Stomach (tissue), 8 donors: ENCODE measurements at regions not wholly inside any gene's neighbourhood (a gene's known extent, or its start where the extent isn't known, plus 50 kb on each side); places are given as distances from the start of the nearest gene placed in this dataset.

Source experiments
- DNase-seq, 2 donors: peaks; one replicate each; pipeline versions ENCODE4 v3.0.0 to v3.0.0-alpha.2; 2013 to 2019
- H3K27ac ChIP-seq, 5 donors: fragments of 200-600 bp in 4 of 5; sonication (generic) in 4 of 5; one replicate each; pipeline ENCODE4 v1.5.1; 2013 to 2019; ENCODE audit warnings: mild to moderate bottlenecking in 1 of 5, moderate library complexity in 1 of 5
- H3K27me3 ChIP-seq, 3 donors: fragments of 200-600 bp; sonication (generic); one replicate each; pipeline ENCODE4 v1.5.1; 2017 to 2019; ENCODE audit warnings: mixed run types in 1 of 3
- H3K36me3 ChIP-seq, 4 donors: fragments of 200-600 bp; sonication (generic); 1 replicate in 3 of 4; 2 replicates in 1 of 4; pipeline ENCODE4 v1.5.1; 2016 to 2019
- H3K4me1 ChIP-seq, 4 donors: fragments of 200-600 bp; sonication (generic); one replicate each; pipeline ENCODE4 v1.5.1; 2016 to 2019
- H3K4me3 ChIP-seq, 4 donors: fragments of 200-600 bp; sonication (generic) in 3 of 4; one replicate each; pipeline ENCODE4 v1.5.1; 2016 to 2019; ENCODE audit warnings: mild to moderate bottlenecking in 1 of 4
- H3K9me3 ChIP-seq, 4 donors: fragments of 200-600 bp; sonication (generic); one replicate each; pipeline ENCODE4 v1.5.1; 2016 to 2019
- EP300 ChIP-seq: sonication (generic); formaldehyde crosslinking; IDR thresholded peaks from one replicate; pipeline ENCODE4 v1.6.1; 2017; ENCODE audit warnings: antibody characterized with exemption
- POLR2A ChIP-seq, 4 donors: fragments of 450-650 bp; IDR thresholded peaks; one replicate each; pipeline ENCODE4 v1.6.1; 2016; ENCODE audit warnings: antibody characterized with exemption in 4 of 4, control low read depth in 2 of 4, mild to moderate bottlenecking in 1 of 4, moderate library complexity in 1 of 4
- POLR2AphosphoS5 ChIP-seq, 3 donors: sonication (generic); formaldehyde crosslinking; IDR thresholded peaks; one replicate each; pipeline ENCODE4 v1.6.1; 2016; ENCODE audit warnings: antibody characterized with exemption in 3 of 3
- WGBS, 5 donors: extraction: QIAGEN DNeasy Blood & Tissue Kit in 3 of 5; methylation state at CpG; one replicate each; pipeline versions ENCODE4 v1.1.5 to v1.1.7; 2013 to 2018; 5-methylcytosine and 5-hydroxymethylcytosine counted together
- intact Hi-C: fragments of 100-400 bp; cut with DNase I; formaldehyde crosslinking; loops from one replicate; pipeline ENCODE4 v1.15.1; 2023; ENCODE audit warnings: low total_unique reads
- TF ChIP-seq, protein P1 (sequence below), 7 experiments: fragments of 450-650 bp in 4 of 7; fragments of 200-600 bp in 3 of 7; sonication (generic) in 3 of 7; IDR thresholded peaks; one replicate each; pipeline ENCODE4 v1.5.1; 2016 to 2019; ENCODE audit warnings: antibody characterized with exemption in 7 of 7, control low read depth in 2 of 7, mild to moderate bottlenecking in 1 of 7
- donor health status: healthy with polysubstance abuse.
- donor health status: Bipolar disorder and iron deficiency.
- donor health status: healthy.

DNA sequence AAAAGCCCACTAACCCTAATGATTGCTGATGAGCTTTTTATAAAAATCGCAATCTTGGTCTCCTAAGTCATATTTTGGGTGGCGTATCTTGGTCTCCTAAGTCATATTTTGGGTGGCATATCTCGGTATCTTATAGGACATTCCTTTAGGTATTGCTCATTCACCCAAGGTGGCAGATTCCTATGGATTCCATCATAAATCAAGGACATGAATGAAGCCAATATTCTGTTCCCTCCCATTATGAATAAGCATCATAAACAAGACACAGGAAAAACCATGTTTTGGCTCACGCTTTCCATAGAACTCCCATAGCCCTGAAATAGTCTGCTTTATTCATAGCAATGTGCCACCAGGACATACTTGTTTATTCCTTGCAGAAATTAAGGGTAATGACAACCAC lies 95.0 kb upstream of the CD99 start:
- Histone ChIP-seq H3K27ac (no peak overlapping the region), H3K4me1 (peaks cover 0 to 16% (median 8%) of the 10 kb centered on the region in 4 donors), H3K36me3 (peaks cover 0 to 25% (median 20%) of the 10 kb centered on the region in 4 donors), H3K27me3 (no peaks in the 10 kb centered on the region), H3K9me3 (no peaks in the 10 kb centered on the region), H3K4me3 (no peak overlapping the region)
- 93 to 98% (median 96%) methylated on average over 4 of the region's 4 CpGs for WGBS, 5 donors
- DNase-seq, result no peak
- intact Hi-C loops, result no loop called here
- TF ChIP-seq POLR2AphosphoS5 (IDR thresholded peaks at IDR 0.05), result no peak
- no peak for TF ChIP-seq POLR2A (IDR thresholded peaks at IDR 0.05)
- TF ChIP-seq, protein P1, sequence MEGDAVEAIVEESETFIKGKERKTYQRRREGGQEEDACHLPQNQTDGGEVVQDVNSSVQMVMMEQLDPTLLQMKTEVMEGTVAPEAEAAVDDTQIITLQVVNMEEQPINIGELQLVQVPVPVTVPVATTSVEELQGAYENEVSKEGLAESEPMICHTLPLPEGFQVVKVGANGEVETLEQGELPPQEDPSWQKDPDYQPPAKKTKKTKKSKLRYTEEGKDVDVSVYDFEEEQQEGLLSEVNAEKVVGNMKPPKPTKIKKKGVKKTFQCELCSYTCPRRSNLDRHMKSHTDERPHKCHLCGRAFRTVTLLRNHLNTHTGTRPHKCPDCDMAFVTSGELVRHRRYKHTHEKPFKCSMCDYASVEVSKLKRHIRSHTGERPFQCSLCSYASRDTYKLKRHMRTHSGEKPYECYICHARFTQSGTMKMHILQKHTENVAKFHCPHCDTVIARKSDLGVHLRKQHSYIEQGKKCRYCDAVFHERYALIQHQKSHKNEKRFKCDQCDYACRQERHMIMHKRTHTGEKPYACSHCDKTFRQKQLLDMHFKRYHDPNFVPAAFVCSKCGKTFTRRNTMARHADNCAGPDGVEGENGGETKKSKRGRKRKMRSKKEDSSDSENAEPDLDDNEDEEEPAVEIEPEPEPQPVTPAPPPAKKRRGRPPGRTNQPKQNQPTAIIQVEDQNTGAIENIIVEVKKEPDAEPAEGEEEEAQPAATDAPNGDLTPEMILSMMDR (IDR thresholded peaks at IDR 0.05), result no peak
- TF ChIP-seq EP300, result no peak

DNA sequence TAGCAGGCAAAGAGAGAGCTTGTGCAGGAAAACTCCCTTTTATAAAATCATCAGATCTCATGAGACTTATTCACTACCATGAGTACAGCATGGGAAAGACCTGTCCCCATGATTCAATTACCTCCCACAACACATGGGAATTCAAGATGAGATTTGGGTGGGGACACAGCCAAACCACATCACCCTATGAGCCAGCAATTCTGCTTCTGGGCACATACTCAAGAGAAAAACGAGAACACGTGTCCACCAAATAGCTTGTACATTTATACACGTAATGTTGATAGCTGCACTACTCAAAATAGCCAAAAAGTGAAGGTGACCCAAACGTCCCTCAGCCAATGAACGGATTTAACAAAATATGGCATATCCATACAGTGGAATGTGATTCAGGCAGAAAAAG lies 94.5 kb upstream of the DHRSX start:
- Histone ChIP-seq H3K9me3 (no peaks in the 10 kb centered on the region), H3K4me3 (no peak overlapping the region), H3K27ac (no peak overlapping the region), H3K4me1 (peaks cover 0 to 16% (median 8%) of the 10 kb centered on the region in 4 donors), H3K27me3 (no peaks in the 10 kb centered on the region), H3K36me3 (peaks cover 0 to 17% (median 12%) of the 10 kb centered on the region in 4 donors)
- 65 to 77% (median 72%) methylated on average over 5 of the region's 5 CpGs for WGBS, 5 donors
- no peak for DNase-seq
- TF ChIP-seq POLR2A (IDR thresholded peaks at IDR 0.05), result no peak
- TF ChIP-seq EP300, result no peak
- no peak for TF ChIP-seq POLR2AphosphoS5 (IDR thresholded peaks at IDR 0.05)
- TF ChIP-seq, protein P1 (IDR thresholded peaks at IDR 0.05), result no peak
- intact Hi-C loops, result no loop called here

DNA sequence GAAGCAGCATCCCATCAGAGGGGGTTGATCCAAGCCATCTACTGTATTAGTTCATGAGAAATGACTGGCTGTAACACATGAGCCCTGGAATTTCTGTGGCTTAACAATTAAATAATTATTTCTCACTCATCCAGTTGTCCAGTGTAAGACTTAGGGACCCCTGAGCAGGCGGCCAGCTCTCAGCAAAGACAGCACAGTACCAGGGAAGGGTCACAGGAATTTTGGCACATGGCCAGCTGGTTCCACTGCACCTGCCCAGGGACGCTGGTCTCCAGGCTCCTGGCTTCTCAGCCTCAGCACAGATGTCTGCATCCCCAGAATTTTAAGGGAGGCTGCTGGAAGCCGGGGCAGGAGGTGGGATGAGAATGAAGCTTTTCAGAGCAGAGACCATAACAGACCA lies 93.7 kb upstream of the DHRSX start:
- H3K4me3 ChIP-seq, result no peak overlapping the region
- H3K27ac ChIP-seq, result no peak overlapping the region
- H3K4me1 ChIP-seq, result peaks cover 0 to 16% (median 8%) of the 10 kb centered on the region in 4 donors
- no peaks in the 10 kb centered on the region for H3K9me3 ChIP-seq
- intact Hi-C loops, result loop anchor here (5.0 kb wide), 1 partner anchor 947 kb away; no protein-coding TSS in a partner anchor
- peaks cover 0 to 11% (median 11%) of the 10 kb centered on the region in 4 donors for H3K36me3 ChIP-seq
- WGBS, 5 donors, result 57 to 69% (median 65%) methylated on average over 3 of the region's 3 CpGs
- DNase-seq, result no peak
- TF ChIP-seq, protein P1 (IDR thresholded peaks at IDR 0.05), result no peak
- no peak for TF ChIP-seq EP300
- TF ChIP-seq POLR2AphosphoS5 (IDR thresholded peaks at IDR 0.05), result no peak
- no peak for TF ChIP-seq POLR2A (IDR thresholded peaks at IDR 0.05)
- no peaks in the 10 kb centered on the region for H3K27me3 ChIP-seq

DNA sequence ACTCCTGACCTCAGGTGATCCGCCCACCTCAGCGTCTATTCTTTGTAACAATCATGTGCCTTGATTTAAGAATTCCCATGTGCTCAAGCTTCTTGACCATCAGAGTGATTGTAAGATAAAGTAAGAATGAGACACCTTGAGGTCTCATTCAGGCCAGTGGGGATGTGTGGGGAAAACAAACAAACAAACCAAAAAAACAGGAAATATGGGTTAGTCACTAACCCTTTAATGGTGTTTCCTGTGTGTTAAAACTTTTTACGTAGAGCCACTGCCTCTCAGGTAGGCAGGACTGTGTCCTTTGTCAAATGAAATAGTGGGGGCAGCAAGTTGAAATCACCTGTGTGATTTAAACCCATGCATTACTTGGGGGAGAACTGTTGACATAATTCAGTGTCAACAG lies 91.5 kb upstream of the DHRSX start:
- Histone ChIP-seq H3K36me3 (peaks cover 0 to 11% (median 10%) of the 10 kb centered on the region in 4 donors), H3K9me3 (no peaks in the 10 kb centered on the region), H3K27ac (no peak overlapping the region), H3K4me1 (peaks cover 0 to 16% (median 8%) of the 10 kb centered on the region in 4 donors), H3K27me3 (no peaks in the 10 kb centered on the region), H3K4me3 (no peak overlapping the region)
- intact Hi-C loops, result loop anchor here (5.0 kb wide), 1 partner anchor 945 kb away; no protein-coding TSS in a partner anchor
- no peak for DNase-seq
- WGBS, 5 donors, result 57 to 75% (median 70%) methylated on average over 3 of the region's 3 CpGs
- TF ChIP-seq POLR2AphosphoS5 (IDR thresholded peaks at IDR 0.05) (no peak), POLR2A (IDR thresholded peaks at IDR 0.05) (no peak), EP300 (no peak)
- TF ChIP-seq, protein P1 (IDR thresholded peaks at IDR 0.05), result no peak
